HCT116 (cell line): ENCODE measurements at regions not wholly inside any gene's neighbourhood (a gene's known extent, or its start where the extent isn't known, plus 50 kb on each side); places are given as distances from the start of the nearest gene placed in this dataset.

Experiments
- ATAC-seq: fragments of 200-7000 bp; cut with Tn5 transposase; 2 replicates; pipeline ENCODE4 v1.9.1; 2020; ENCODE audit warnings: mild to moderate bottlenecking, moderate library complexity
- BruUV-seq: library from RNA; stranded (reverse); fragments of 400-500 nt; replicated peaks from 2 replicates; lab custom pipeline; 2021; lab: Mats Ljungman, UMichigan
- CTCF ChIA-PET: fragments of 300-600 bp; sonication (Branson Sonifier 250); formaldehyde crosslinking; loops from one replicate; lab custom pipeline; 2021; ENCODE audit warnings: antibody characterized with exemption; lab: Charles Lee
- POLR2A ChIA-PET: fragments of 300-600, 350-600 bp; sonication (Branson Sonifier 250); formaldehyde crosslinking; loops from one replicate; lab custom pipeline; 2021; ENCODE audit warnings: antibody characterized with exemption; lab: Charles Lee
- RAD21 ChIA-PET, 2 experiments: fragments of 300-600 bp; sonication (Branson Sonifier 250); formaldehyde crosslinking; loops; one replicate each; lab custom pipeline; 2023; ENCODE audit warnings: low total read pairs in 2 of 2; ENCODE audit not compliant: uncharacterized antibody in 2 of 2, unreplicated experiment in 2 of 2, low non-redundant PET in 1 of 2; lab: Charles Lee
- DNase-seq: peaks from one replicate; pipeline ENCODE4 v3.0.0-alpha.2; 2010; ENCODE audit warnings: low read depth, low spot score
- H2AFZ ChIP-seq: fragments of 200-600 bp; shearing (Covaris generic), sonication (generic); 2 replicates; pipeline ENCODE4 v1.6.1; 2017; ENCODE audit warnings: low read depth, mixed run types, mixed read lengths, antibody characterized with exemption, low read length; ENCODE audit not compliant: poor library complexity, severe bottlenecking
- H3K27ac ChIP-seq: 2 replicates; pipeline ENCODE4 v1.5.1; 2012; ENCODE audit warnings: low read depth, low read length
- H3K27me3 ChIP-seq: fragments of 200-600 bp; sonication (generic); 2 replicates; pipeline ENCODE4 v1.6.1; 2016; ENCODE audit warnings: mixed run types, low read length, mixed read lengths; ENCODE audit not compliant: insufficient read depth
- H3K36me3 ChIP-seq, 2 experiments: fragments of 200-500 bp in 1 of 2; fragments of 200-600 bp in 1 of 2; sonication (Bioruptor generic) in 1 of 2; sonication (generic) in 1 of 2; 2 replicates each; pipeline versions ENCODE4 v1.5.1 to v1.6.1; 2014 to 2016; ENCODE audit warnings: low read length in 2 of 2, inconsistent platforms in 1 of 2, mixed read lengths in 1 of 2, mixed run types in 1 of 2; ENCODE audit not compliant: insufficient read depth in 2 of 2, control insufficient read depth in 1 of 2
- H3K4me1 ChIP-seq, 2 experiments: fragments of 200-600 bp in 1 of 2; sonication (generic) in 1 of 2; 2 replicates each; pipeline versions ENCODE4 v1.5.1 to v1.6.1; 2012 to 2017; ENCODE audit warnings: low read length in 2 of 2, inconsistent platforms in 1 of 2, mild to moderate bottlenecking in 1 of 2, mixed read lengths in 1 of 2, mixed run types in 1 of 2, moderate library complexity in 1 of 2; ENCODE audit not compliant: insufficient read depth in 2 of 2, control insufficient read depth in 1 of 2
- H3K4me2 ChIP-seq: fragments of 200-600 bp; sonication (generic); 2 replicates; pipeline ENCODE4 v1.6.1; 2017; ENCODE audit warnings: mixed run types, low read length, mixed read lengths
- H3K4me3 ChIP-seq, 2 experiments: fragments of 200-600 bp in 1 of 2; sonication (generic) in 1 of 2; replicated peaks in 1 of 2; 2 replicates each; pipeline ENCODE4 v1.5.1; 2011 to 2016; ENCODE audit warnings: low read length in 2 of 2, control low read depth in 1 of 2, low read depth in 1 of 2, mild to moderate bottlenecking in 1 of 2, mixed read lengths in 1 of 2, mixed run types in 1 of 2
- H3K79me2 ChIP-seq: fragments of 200-600 bp; sonication (generic); 2 replicates; pipeline ENCODE4 v1.6.1; 2017; ENCODE audit warnings: mild to moderate bottlenecking, mixed run types, low read length, moderate library complexity, mixed read lengths; ENCODE audit not compliant: insufficient read depth
- H3K9ac ChIP-seq: fragments of 200-600 bp; sonication (generic); 2 replicates; pipeline ENCODE4 v1.6.1; 2016; ENCODE audit warnings: low read length, mixed read lengths
- H3K9me2 ChIP-seq: fragments of 200-600 bp; sonication (generic), shearing (Covaris generic); 2 replicates; pipeline ENCODE4 v1.6.1; 2017; ENCODE audit warnings: mixed run types, mild to moderate bottlenecking, moderate library complexity; ENCODE audit not compliant: insufficient read depth
- H3K9me3 ChIP-seq, 2 experiments: fragments of 200-500 bp in 1 of 2; fragments of 200-600 bp in 1 of 2; sonication (Bioruptor generic) in 1 of 2; sonication (generic) in 1 of 2; 2 replicates each; pipeline ENCODE4 v1.6.1; 2014 to 2017; ENCODE audit warnings: low read length in 2 of 2, mixed read lengths in 2 of 2, inconsistent platforms in 1 of 2, low read depth in 1 of 2, mild to moderate bottlenecking in 1 of 2, mixed run types in 1 of 2, moderate library complexity in 1 of 2; ENCODE audit not compliant: control insufficient read depth in 1 of 2, insufficient read depth in 1 of 2
- H4K20me1 ChIP-seq: fragments of 200-600 bp; sonication (generic), shearing (Covaris generic); 2 replicates; pipeline ENCODE4 v1.6.1; 2017; ENCODE audit warnings: mixed run types, mild to moderate bottlenecking, moderate library complexity; ENCODE audit not compliant: insufficient read depth
- CBX3 ChIP-seq: IDR thresholded peaks from 2 replicates; pipeline ENCODE4 v1.6.1; 2012; ENCODE audit warnings: low read depth
- CTCF ChIP-seq, 3 experiments: fragments of 200-600 bp in 1 of 3; sonication (generic) in 1 of 3; IDR thresholded peaks in 2 of 3; conservative IDR thresholded peaks in 1 of 3; 2 replicates each; pipeline ENCODE4 v1.5.1; 2012 to 2017; ENCODE audit warnings: low read depth in 2 of 3, low read length in 2 of 3, antibody characterized with exemption in 1 of 3, borderline replicate concordance in 1 of 3, control low read depth in 1 of 3, mild to moderate bottlenecking in 1 of 3, mixed read lengths in 1 of 3, mixed run types in 1 of 3, moderate library complexity in 1 of 3; ENCODE audit not compliant: insufficient read depth in 1 of 3
- ELF1 ChIP-seq: IDR thresholded peaks from 2 replicates; pipeline ENCODE4 v1.6.1; 2012; ENCODE audit warnings: low read depth, borderline replicate concordance
- EZH2 ChIP-seq: fragments of 200-600 bp; sonication (generic); IDR thresholded peaks from 2 replicates; pipeline ENCODE4 v1.6.1; 2017; ENCODE audit warnings: antibody characterized with exemption, mixed run types
- EZH2phosphoT487 ChIP-seq: fragments of 200-600 bp; IDR thresholded peaks from 2 replicates; pipeline ENCODE4 v1.6.1; 2018; ENCODE audit warnings: antibody characterized with exemption, borderline replicate concordance
- FOSL1 ChIP-seq: IDR thresholded peaks from 2 replicates; pipeline ENCODE4 v1.6.1; 2012; ENCODE audit warnings: low read depth
- MAX ChIP-seq: IDR thresholded peaks from 2 replicates; pipeline ENCODE4 v1.6.1; 2012
- POLR2AphosphoS5 ChIP-seq: IDR thresholded peaks from 2 replicates; pipeline ENCODE4 v1.6.1; 2011; ENCODE audit warnings: mild to moderate bottlenecking, low read depth, low read length, moderate library complexity
- RAD21 ChIP-seq: IDR thresholded peaks from 2 replicates; pipeline ENCODE4 v1.6.1; 2012; ENCODE audit warnings: low read depth, mild to moderate bottlenecking
- SIN3A ChIP-seq: IDR thresholded peaks from 2 replicates; pipeline ENCODE4 v1.6.1; 2012; ENCODE audit warnings: low read depth
- SRF ChIP-seq: IDR thresholded peaks from 2 replicates; pipeline ENCODE4 v1.6.1; 2012; ENCODE audit warnings: low read depth
- ZFX ChIP-seq: fragments of 450-650 bp; IDR thresholded peaks from 2 replicates; pipeline ENCODE4 v1.6.1; 2017
- intact Hi-C: fragments of 100-400 bp; cut with micrococcal nuclease; formaldehyde crosslinking; loops from 2 replicates; pipeline ENCODE4 v1.10.0; 2022
- TF ChIP-seq, protein P1 (sequence below): IDR thresholded peaks from 2 replicates; pipeline ENCODE4 v1.6.1; 2011; ENCODE audit warnings: mild to moderate bottlenecking, low read length, moderate library complexity; ENCODE audit not compliant: insufficient replicate concordance; ENCODE audit errors: extremely low read depth
- TF ChIP-seq, protein P2 (sequence below): IDR thresholded peaks from 2 replicates; pipeline ENCODE4 v1.6.1; 2012; ENCODE audit warnings: low read depth

- Histone ChIP-seq H3K4me2 (no peak overlapping the region), H3K27me3 (no peaks in the 10 kb centered on the region), H2AFZ (no peak overlapping the region), H3K79me2 (no peaks in the 10 kb centered on the region), H3K4me1 (no peaks in the 10 kb centered on the region), H3K4me3 (no peak overlapping the region), H3K9me2 (no peaks in the 10 kb centered on the region), H3K9me3 (no peaks in the 10 kb centered on the region), H3K9ac (no peak overlapping the region)
- intact Hi-C loops: no loop called here
- RAD21 ChIA-PET: no interaction called here
- no TSS peak for BruUV-seq
- DNase-seq: no peak
- CTCF ChIA-PET: no interaction called here
- TF ChIP-seq FOSL1: no peak
- TF ChIP-seq EZH2: no peak
- no peak for TF ChIP-seq ELF1
- TF ChIP-seq CBX3: no peak
- TF ChIP-seq CTCF (IDR thresholded peaks at IDR 0.05 in 2 of 3, conservative IDR thresholded peaks at IDR 0.05 in 1 of 3; ENCODE audit: borderline replicate concordance in 1 of 3, insufficient read depth in 1 of 3, low read depth in 2 of 3, low read length in 2 of 3): no peak
- TF ChIP-seq EZH2phosphoT487: no peak
- TF ChIP-seq, all 23 proteins: peak for 0
- no peak overlapping the region for H3K27ac ChIP-seq
- H3K36me3 ChIP-seq: no peaks in the 10 kb centered on the region
- POLR2A ChIA-PET: no interaction called here
- ATAC-seq: no peak
- H4K20me1 ChIP-seq: no peaks in the 10 kb centered on the region
These were observed 401.4 kb upstream of the FAT1 start for GRCh38 chr4:187125062-187125461.

DNA sequence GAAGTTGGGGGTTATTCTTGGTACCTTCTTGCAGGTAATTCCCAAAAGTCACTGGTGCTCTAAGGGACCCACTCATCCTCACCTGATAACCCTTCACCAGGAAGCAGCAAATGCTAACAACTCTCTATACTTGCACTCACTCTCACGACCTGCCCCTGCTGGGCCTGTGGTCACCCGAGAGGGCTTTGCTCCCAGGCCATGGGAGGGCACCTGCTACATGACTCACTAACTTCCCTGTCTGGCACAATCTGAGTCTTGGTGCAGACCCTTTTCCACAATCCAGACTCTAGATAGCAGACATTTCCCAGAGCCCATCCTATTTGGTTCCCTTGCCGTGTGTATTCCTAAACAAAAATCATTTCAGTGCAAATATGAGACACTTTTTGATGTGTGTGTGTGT lies 403.8 kb upstream of the FAT1 start:
- Histone ChIP-seq H3K4me1 (no peaks in the 10 kb centered on the region), H3K4me2 (no peak overlapping the region), H3K9me3 (no peaks in the 10 kb centered on the region), H3K79me2 (no peaks in the 10 kb centered on the region), H3K36me3 (no peaks in the 10 kb centered on the region), H3K9me2 (no peaks in the 10 kb centered on the region), H3K27ac (no peak overlapping the region), H3K4me3 (no peak overlapping the region), H4K20me1 (no peaks in the 10 kb centered on the region), H3K27me3 (no peaks in the 10 kb centered on the region), H3K9ac (no peak overlapping the region), H2AFZ (no peak overlapping the region)
- ATAC-seq (no peak), DNase-seq (no peak)
- BruUV-seq: no TSS peak
- ChIA-PET CTCF (no interaction called here), RAD21 (no interaction called here), POLR2A (no interaction called here)
- intact Hi-C loops: no loop called here
- TF ChIP-seq, protein P1, sequence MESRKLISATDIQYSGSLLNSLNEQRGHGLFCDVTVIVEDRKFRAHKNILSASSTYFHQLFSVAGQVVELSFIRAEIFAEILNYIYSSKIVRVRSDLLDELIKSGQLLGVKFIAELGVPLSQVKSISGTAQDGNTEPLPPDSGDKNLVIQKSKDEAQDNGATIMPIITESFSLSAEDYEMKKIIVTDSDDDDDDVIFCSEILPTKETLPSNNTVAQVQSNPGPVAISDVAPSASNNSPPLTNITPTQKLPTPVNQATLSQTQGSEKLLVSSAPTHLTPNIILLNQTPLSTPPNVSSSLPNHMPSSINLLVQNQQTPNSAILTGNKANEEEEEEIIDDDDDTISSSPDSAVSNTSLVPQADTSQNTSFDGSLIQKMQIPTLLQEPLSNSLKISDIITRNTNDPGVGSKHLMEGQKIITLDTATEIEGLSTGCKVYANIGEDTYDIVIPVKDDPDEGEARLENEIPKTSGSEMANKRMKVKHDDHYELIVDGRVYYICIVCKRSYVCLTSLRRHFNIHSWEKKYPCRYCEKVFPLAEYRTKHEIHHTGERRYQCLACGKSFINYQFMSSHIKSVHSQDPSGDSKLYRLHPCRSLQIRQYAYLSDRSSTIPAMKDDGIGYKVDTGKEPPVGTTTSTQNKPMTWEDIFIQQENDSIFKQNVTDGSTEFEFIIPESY: no peak
- TF ChIP-seq SRF (no peak), SIN3A (no peak), POLR2AphosphoS5 (no peak), EZH2 (no peak), RAD21 (no peak), ZFX (no peak), FOSL1 (no peak), MAX (no peak)
- TF ChIP-seq, protein P2, sequence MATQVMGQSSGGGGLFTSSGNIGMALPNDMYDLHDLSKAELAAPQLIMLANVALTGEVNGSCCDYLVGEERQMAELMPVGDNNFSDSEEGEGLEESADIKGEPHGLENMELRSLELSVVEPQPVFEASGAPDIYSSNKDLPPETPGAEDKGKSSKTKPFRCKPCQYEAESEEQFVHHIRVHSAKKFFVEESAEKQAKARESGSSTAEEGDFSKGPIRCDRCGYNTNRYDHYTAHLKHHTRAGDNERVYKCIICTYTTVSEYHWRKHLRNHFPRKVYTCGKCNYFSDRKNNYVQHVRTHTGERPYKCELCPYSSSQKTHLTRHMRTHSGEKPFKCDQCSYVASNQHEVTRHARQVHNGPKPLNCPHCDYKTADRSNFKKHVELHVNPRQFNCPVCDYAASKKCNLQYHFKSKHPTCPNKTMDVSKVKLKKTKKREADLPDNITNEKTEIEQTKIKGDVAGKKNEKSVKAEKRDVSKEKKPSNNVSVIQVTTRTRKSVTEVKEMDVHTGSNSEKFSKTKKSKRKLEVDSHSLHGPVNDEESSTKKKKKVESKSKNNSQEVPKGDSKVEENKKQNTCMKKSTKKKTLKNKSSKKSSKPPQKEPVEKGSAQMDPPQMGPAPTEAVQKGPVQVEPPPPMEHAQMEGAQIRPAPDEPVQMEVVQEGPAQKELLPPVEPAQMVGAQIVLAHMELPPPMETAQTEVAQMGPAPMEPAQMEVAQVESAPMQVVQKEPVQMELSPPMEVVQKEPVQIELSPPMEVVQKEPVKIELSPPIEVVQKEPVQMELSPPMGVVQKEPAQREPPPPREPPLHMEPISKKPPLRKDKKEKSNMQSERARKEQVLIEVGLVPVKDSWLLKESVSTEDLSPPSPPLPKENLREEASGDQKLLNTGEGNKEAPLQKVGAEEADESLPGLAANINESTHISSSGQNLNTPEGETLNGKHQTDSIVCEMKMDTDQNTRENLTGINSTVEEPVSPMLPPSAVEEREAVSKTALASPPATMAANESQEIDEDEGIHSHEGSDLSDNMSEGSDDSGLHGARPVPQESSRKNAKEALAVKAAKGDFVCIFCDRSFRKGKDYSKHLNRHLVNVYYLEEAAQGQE: no peak
